HepG2 (cell line): ENCODE measurements at regions not wholly inside any gene's neighbourhood (a gene's known extent, or its start where the extent isn't known, plus 50 kb on each side); places are given as distances from the start of the nearest gene placed in this dataset.

Experiments
- ATAC-seq: fragments of 200-7000 bp; cut with Tn5 transposase; 3 replicates; pipeline ENCODE4 v1.9.1; 2020; ENCODE audit warnings: mild to moderate bottlenecking, moderate library complexity
- BruUV-seq: library from RNA; stranded (reverse); fragments of 400-500 nt; replicated peaks from 2 replicates; lab custom pipeline; 2021; lab: Mats Ljungman, UMichigan
- CTCF ChIA-PET: fragments of 300-600 bp; formaldehyde crosslinking; extraction: SDS; loops from one replicate; lab custom pipeline; 2021; ENCODE audit warnings: low total read pairs, inconsistent platforms, low intra/inter-chr PET ratio; lab: Yijun Ruan, JAX
- POLR2A ChIA-PET: fragments of 350-600 bp; sonication (Branson Sonifier 250); formaldehyde crosslinking; loops from one replicate; lab custom pipeline; 2020; ENCODE audit warnings: antibody characterized with exemption, inconsistent platforms; lab: Yijun Ruan, JAX
- DNase-seq: peaks from one replicate; pipeline ENCODE4 v3.0.0-alpha.2; 2015; ENCODE audit warnings: low spot score
- FAIRE-seq: peaks from 3 replicates; lab custom pipeline; 2011; peaks lifted over from hg19 to GRCh38; lab: Jason Lieb, UNC
- H2AFZ ChIP-seq: one replicate; pipeline ENCODE4 v1.6.1; 2011; ENCODE audit warnings: low read length, inconsistent platforms
- H3K27ac ChIP-seq: fragments of 300-600 bp; 3 replicates; pipeline ENCODE4 v1.8.0; 2011; ENCODE audit warnings: mixed run types, mild to moderate bottlenecking, mixed read lengths, low read length, inconsistent platforms; ENCODE audit not compliant: insufficient read depth; ENCODE audit errors: extremely low read length
- H3K27me3 ChIP-seq, 2 experiments: fragments of 200-600 bp in 1 of 2; 2 replicates in 1 of 2; 3 replicates in 1 of 2; pipeline versions ENCODE4 v1.6.0 to v1.8.0; 2011; ENCODE audit warnings: low read length in 2 of 2, mild to moderate bottlenecking in 2 of 2, moderate library complexity in 2 of 2, inconsistent platforms in 1 of 2; ENCODE audit not compliant: insufficient read depth in 2 of 2, control insufficient read depth in 1 of 2
- H3K36me3 ChIP-seq, 2 experiments: fragments of 200-600 bp in 1 of 2; replicated peaks in 1 of 2; 2 replicates in 1 of 2; 3 replicates in 1 of 2; pipeline versions ENCODE4 v1.5.1 to v1.8.0; 2011; ENCODE audit warnings: low read length in 2 of 2, inconsistent platforms in 1 of 2; ENCODE audit not compliant: insufficient read depth in 2 of 2, control insufficient read depth in 1 of 2
- H3K4me1 ChIP-seq: 2 replicates; pipeline ENCODE4 v1.5.1; 2012; ENCODE audit warnings: low read length, inconsistent platforms; ENCODE audit not compliant: insufficient read depth
- H3K4me2 ChIP-seq: 2 replicates; pipeline ENCODE4 v1.6.0; 2011; ENCODE audit warnings: low read depth, low read length, inconsistent platforms
- H3K4me3 ChIP-seq, 3 experiments: fragments of 200-600 bp in 1 of 3; sonication (generic), shearing (Covaris generic) in 1 of 3; replicated peaks in 1 of 3; 2 replicates each; pipeline ENCODE4 v1.5.1; 2011 to 2016; ENCODE audit warnings: low read length in 3 of 3, inconsistent platforms in 2 of 3, low read depth in 2 of 3, mild to moderate bottlenecking in 2 of 3, control low read depth in 1 of 3, mixed read lengths in 1 of 3; ENCODE audit not compliant: insufficient read depth in 1 of 3
- H3K79me2 ChIP-seq: one replicate; pipeline ENCODE4 v1.6.1; 2011; ENCODE audit warnings: low read length, inconsistent platforms; ENCODE audit not compliant: insufficient read depth
- H3K9ac ChIP-seq: 2 replicates; pipeline ENCODE4 v1.6.0; 2011; ENCODE audit warnings: mild to moderate bottlenecking, low read depth, low read length, inconsistent platforms; ENCODE audit not compliant: insufficient read depth
- H3K9me3 ChIP-seq: 2 replicates; pipeline ENCODE4 v1.5.1; 2012; ENCODE audit warnings: mild to moderate bottlenecking, low read length
- H4K20me1 ChIP-seq: 2 replicates; pipeline ENCODE4 v1.6.0; 2011; ENCODE audit warnings: inconsistent platforms, mild to moderate bottlenecking, low read length, moderate library complexity; ENCODE audit not compliant: insufficient read depth
- AKAP8 ChIP-seq: sonication (generic); formaldehyde crosslinking; IDR thresholded peaks from 2 replicates; pipeline ENCODE4 v1.5.1; 2020; ENCODE audit warnings: mild to moderate bottlenecking, missing genetic modification reagents
- ARID2 ChIP-seq: sonication (generic); formaldehyde crosslinking; IDR thresholded peaks from 2 replicates; pipeline ENCODE4 v1.8.1; 2022; ENCODE audit warnings: mild to moderate bottlenecking, missing genetic modification reagents, borderline replicate concordance
- ATF7 ChIP-seq, 2 experiments: fragments of 450-650 bp in 1 of 2; sonication (generic) in 1 of 2; formaldehyde crosslinking in 1 of 2; IDR thresholded peaks; 2 replicates each; pipeline versions ENCODE4 v1.4.0 to v1.6.1; 2016 to 2020; ENCODE audit warnings: antibody characterized with exemption in 1 of 2, mild to moderate bottlenecking in 1 of 2, missing genetic modification reagents in 1 of 2
- CBX1 ChIP-seq: IDR thresholded peaks from one replicate; pipeline ENCODE4 v1.6.1; 2016; ENCODE audit warnings: antibody characterized with exemption, low read depth
- DNMT1 ChIP-seq: sonication (generic); formaldehyde crosslinking; IDR thresholded peaks from 2 replicates; pipeline ENCODE4 v1.5.1; 2020; ENCODE audit warnings: mild to moderate bottlenecking, missing genetic modification reagents
- PAX8 ChIP-seq: sonication (generic); formaldehyde crosslinking; IDR thresholded peaks from 2 replicates; pipeline ENCODE4 v1.8.0; 2022; ENCODE audit warnings: mild to moderate bottlenecking, missing genetic modification reagents, borderline replicate concordance
- YEATS4 ChIP-seq: sonication (generic); formaldehyde crosslinking; IDR thresholded peaks from 2 replicates; pipeline ENCODE4 v1.4.0; 2020; ENCODE audit warnings: missing genetic modification reagents, borderline replicate concordance
- ZFP36L1 ChIP-seq: sonication (generic); formaldehyde crosslinking; IDR thresholded peaks from 2 replicates; pipeline ENCODE4 v1.8.0; 2022; ENCODE audit warnings: mild to moderate bottlenecking, missing genetic modification reagents, moderate library complexity
- ZNF543 ChIP-seq: sonication (generic); formaldehyde crosslinking; IDR thresholded peaks from 2 replicates; pipeline ENCODE4 v1.4.0; 2020; ENCODE audit warnings: mild to moderate bottlenecking, missing genetic modification reagents
- ZNF781 ChIP-seq: sonication (generic); formaldehyde crosslinking; IDR thresholded peaks from 2 replicates; pipeline ENCODE4 v1.5.1; 2020; ENCODE audit warnings: borderline replicate concordance, mild to moderate bottlenecking, missing genetic modification reagents; ENCODE audit errors: not compliant biosample characterization
- WGBS: methylation state at CpG from one replicate; pipeline ENCODE4 v1.1.6; 2017; ENCODE audit warnings: low lambda C conversion rate; 5-methylcytosine and 5-hydroxymethylcytosine counted together
- in situ Hi-C: cut with HindIII; loops from 2 replicates; pipeline ENCODE4 v1.10.0; 2017; ENCODE audit warnings: low pct_unique_long_range_greater_than_20kb; ENCODE audit not compliant: extremely low pct_ligation_motif_present
- intact Hi-C: fragments of 100-400 bp; cut with micrococcal nuclease; formaldehyde crosslinking; loops from one replicate; pipeline ENCODE4 v1.10.0; 2022; ENCODE audit not compliant: unreplicated experiment
- TF ChIP-seq, protein P1 (sequence below): sonication (generic); formaldehyde crosslinking; IDR thresholded peaks from 2 replicates; pipeline ENCODE4 v1.5.0; 2020; ENCODE audit warnings: mild to moderate bottlenecking, missing genetic modification reagents, borderline replicate concordance

GRCh38 chr5:133723651-133724366 is 111.5 kb upstream of the FSTL4 start:
- ATAC-seq (no peak), DNase-seq (no peak), FAIRE-seq (no peak)
- no peaks in the 10 kb centered on the region for H3K36me3 ChIP-seq
- TF ChIP-seq CBX1 (no peak), YEATS4 (CRISPR knock-in tag) (no peak), ATF7 (IDR thresholded peaks at IDR 0.05) (no peak), ATF7 (CRISPR knock-in tag; IDR thresholded peaks at IDR 0.05) (no peak), ZNF781 (CRISPR knock-in tag) (no peak)
- no peak overlapping the region for H3K4me2 ChIP-seq
- H3K27me3 ChIP-seq: 0 out of 5 replicates have a peak, but pooled peaks cover 0 to 5% of the 10 kb centered on the region in 2 experiments
- H3K4me1 ChIP-seq: no peaks in the 10 kb centered on the region
- H3K27ac ChIP-seq: no peak overlapping the region
- ChIA-PET POLR2A (no interaction called here), CTCF (no interaction called here)
- no peak overlapping the region for H3K9ac ChIP-seq
- H3K9me3 ChIP-seq: peaks cover 19% of the 10 kb centered on the region
- no TSS peak for BruUV-seq
- intact Hi-C loops (no loop called here), in situ Hi-C loops (no loop called here)
- H3K4me3 ChIP-seq: no peak overlapping the region
- no peaks in the 10 kb centered on the region for H3K79me2 ChIP-seq
- no peak overlapping the region for H2AFZ ChIP-seq
- H4K20me1 ChIP-seq: no peaks in the 10 kb centered on the region
- WGBS: no CpG with 5 or more reads among the region's 1 CpG

- intact Hi-C loops (no loop called here), in situ Hi-C loops (no loop called here)
- BruUV-seq: no TSS peak
- DNase-seq: no peak
- Histone ChIP-seq H3K4me3 (no peak overlapping the region), H3K36me3 (no peaks in the 10 kb centered on the region), H3K27me3 (0 out of 5 replicates have a peak, but pooled peaks cover 0 to 5% of the 10 kb centered on the region in 2 experiments), H4K20me1 (no peaks in the 10 kb centered on the region), H3K9me3 (peaks cover 19% of the 10 kb centered on the region), H2AFZ (no peak overlapping the region), H3K27ac (no peak overlapping the region), H3K79me2 (no peaks in the 10 kb centered on the region), H3K4me1 (no peaks in the 10 kb centered on the region), H3K4me2 (no peak overlapping the region), H3K9ac (no peak overlapping the region)
- no peak for ATAC-seq
- ChIA-PET CTCF (no interaction called here), POLR2A (no interaction called here)
- WGBS: no CpG with 5 or more reads among the region's 2 CpGs
- FAIRE-seq: no peak
- TF ChIP-seq, protein P1, sequence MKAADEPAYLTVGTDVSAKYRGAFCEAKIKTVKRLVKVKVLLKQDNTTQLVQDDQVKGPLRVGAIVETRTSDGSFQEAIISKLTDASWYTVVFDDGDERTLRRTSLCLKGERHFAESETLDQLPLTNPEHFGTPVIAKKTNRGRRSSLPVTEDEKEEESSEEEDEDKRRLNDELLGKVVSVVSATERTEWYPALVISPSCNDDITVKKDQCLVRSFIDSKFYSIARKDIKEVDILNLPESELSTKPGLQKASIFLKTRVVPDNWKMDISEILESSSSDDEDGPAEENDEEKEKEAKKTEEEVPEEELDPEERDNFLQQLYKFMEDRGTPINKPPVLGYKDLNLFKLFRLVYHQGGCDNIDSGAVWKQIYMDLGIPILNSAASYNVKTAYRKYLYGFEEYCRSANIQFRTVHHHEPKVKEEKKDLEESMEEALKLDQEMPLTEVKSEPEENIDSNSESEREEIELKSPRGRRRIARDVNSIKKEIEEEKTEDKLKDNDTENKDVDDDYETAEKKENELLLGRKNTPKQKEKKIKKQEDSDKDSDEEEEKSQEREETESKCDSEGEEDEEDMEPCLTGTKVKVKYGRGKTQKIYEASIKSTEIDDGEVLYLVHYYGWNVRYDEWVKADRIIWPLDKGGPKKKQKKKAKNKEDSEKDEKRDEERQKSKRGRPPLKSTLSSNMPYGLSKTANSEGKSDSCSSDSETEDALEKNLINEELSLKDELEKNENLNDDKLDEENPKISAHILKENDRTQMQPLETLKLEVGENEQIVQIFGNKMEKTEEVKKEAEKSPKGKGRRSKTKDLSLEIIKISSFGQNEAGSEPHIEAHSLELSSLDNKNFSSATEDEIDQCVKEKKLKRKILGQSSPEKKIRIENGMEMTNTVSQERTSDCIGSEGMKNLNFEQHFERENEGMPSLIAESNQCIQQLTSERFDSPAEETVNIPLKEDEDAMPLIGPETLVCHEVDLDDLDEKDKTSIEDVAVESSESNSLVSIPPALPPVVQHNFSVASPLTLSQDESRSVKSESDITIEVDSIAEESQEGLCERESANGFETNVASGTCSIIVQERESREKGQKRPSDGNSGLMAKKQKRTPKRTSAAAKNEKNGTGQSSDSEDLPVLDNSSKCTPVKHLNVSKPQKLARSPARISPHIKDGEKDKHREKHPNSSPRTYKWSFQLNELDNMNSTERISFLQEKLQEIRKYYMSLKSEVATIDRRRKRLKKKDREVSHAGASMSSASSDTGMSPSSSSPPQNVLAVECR (CRISPR knock-in tag): no peak
- TF ChIP-seq DNMT1 (CRISPR knock-in tag): no peak
- TF ChIP-seq ARID2 (CRISPR knock-in tag): no peak
- TF ChIP-seq PAX8 (CRISPR knock-in tag): no peak
- no peak for TF ChIP-seq ZNF543 (CRISPR knock-in tag)
- no peak for TF ChIP-seq ZFP36L1 (CRISPR knock-in tag)
- no peak for TF ChIP-seq AKAP8 (CRISPR knock-in tag)
Observed at GRCh38 chr5:133723126-133723525, 110.8 kb upstream of the FSTL4 start.
